ENCODE measurements at regions not wholly inside any gene's neighbourhood (a gene's known extent, or its start where the extent isn't known, plus 50 kb on each side); places are given as distances from the start of the nearest gene placed in this dataset.

DNA sequence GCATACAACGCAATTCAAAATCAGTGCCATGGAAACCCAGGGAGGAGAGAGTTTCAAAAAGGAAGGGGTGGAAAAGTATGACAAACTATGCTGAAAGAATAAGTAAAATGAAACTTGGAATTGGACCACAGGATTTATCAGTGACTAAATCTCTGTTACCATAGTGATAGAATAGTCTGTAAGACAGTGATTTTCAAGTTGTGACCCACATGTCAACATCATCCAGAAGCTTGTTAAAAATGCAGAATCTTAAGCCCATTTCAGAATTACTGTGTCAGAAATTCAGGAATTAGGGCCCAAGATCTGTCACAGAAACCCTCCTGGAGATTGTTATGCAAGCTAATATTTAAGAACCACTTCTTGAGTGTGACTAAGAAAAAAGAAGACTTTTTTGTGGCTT, 417.7 kb upstream of the JAG1 start:
- Histone ChIP-seq H4K20me1 (ENCODE audit: insufficient read depth) (no peaks in the 10 kb centered on the region), H3K9me2 (ENCODE audit: insufficient read depth, low read length) (no peaks in the 10 kb centered on the region), H3K9me3 (ENCODE audit: low read length) (no peaks in the 10 kb centered on the region), H3K4me3 (ENCODE audit: low read length) (no peak overlapping the region), H3K27me3 (ENCODE audit: insufficient read depth, low read depth, low read length) (no peaks in the 10 kb centered on the region), H3K79me2 (replicated peaks; ENCODE audit: insufficient read depth, low read length) (no peaks in the 10 kb centered on the region), H2AFZ (ENCODE audit: low read depth, low read length) (no peak overlapping the region), H3K4me2 (ENCODE audit: low read length) (no peak overlapping the region), H3K9ac (ENCODE audit: low read length) (no peak overlapping the region), H3K36me3 (ENCODE audit: insufficient read depth, low read length) (no peaks in the 10 kb centered on the region), H3F3A (ENCODE audit: insufficient read depth, low read length, poor library complexity, severe bottlenecking) (no peaks in the 10 kb centered on the region), H3K27ac (ENCODE audit: low read length) (no peak overlapping the region)
- TF ChIP-seq, protein P1, sequence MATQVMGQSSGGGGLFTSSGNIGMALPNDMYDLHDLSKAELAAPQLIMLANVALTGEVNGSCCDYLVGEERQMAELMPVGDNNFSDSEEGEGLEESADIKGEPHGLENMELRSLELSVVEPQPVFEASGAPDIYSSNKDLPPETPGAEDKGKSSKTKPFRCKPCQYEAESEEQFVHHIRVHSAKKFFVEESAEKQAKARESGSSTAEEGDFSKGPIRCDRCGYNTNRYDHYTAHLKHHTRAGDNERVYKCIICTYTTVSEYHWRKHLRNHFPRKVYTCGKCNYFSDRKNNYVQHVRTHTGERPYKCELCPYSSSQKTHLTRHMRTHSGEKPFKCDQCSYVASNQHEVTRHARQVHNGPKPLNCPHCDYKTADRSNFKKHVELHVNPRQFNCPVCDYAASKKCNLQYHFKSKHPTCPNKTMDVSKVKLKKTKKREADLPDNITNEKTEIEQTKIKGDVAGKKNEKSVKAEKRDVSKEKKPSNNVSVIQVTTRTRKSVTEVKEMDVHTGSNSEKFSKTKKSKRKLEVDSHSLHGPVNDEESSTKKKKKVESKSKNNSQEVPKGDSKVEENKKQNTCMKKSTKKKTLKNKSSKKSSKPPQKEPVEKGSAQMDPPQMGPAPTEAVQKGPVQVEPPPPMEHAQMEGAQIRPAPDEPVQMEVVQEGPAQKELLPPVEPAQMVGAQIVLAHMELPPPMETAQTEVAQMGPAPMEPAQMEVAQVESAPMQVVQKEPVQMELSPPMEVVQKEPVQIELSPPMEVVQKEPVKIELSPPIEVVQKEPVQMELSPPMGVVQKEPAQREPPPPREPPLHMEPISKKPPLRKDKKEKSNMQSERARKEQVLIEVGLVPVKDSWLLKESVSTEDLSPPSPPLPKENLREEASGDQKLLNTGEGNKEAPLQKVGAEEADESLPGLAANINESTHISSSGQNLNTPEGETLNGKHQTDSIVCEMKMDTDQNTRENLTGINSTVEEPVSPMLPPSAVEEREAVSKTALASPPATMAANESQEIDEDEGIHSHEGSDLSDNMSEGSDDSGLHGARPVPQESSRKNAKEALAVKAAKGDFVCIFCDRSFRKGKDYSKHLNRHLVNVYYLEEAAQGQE (IDR thresholded peaks at IDR 0.05; ENCODE audit: borderline replicate concordance), result no peak
- TF ChIP-seq TAF1 (IDR thresholded peaks at IDR 0.05; ENCODE audit: low read depth), result no peak
- TF ChIP-seq EP300 (conservative IDR thresholded peaks at IDR 0.05; ENCODE audit: poor library complexity, severe bottlenecking), result no peak
- TF ChIP-seq POLR2AphosphoS5 (IDR thresholded peaks at IDR 0.05), result no peak

- H3K4me3 ChIP-seq (ENCODE audit: low read length), result no peak overlapping the region
- H3K9me3 ChIP-seq (ENCODE audit: low read length), result no peaks in the 10 kb centered on the region
Measured at GRCh38 chr20:11092151-11092550, 418.4 kb upstream of the JAG1 start.

DNA sequence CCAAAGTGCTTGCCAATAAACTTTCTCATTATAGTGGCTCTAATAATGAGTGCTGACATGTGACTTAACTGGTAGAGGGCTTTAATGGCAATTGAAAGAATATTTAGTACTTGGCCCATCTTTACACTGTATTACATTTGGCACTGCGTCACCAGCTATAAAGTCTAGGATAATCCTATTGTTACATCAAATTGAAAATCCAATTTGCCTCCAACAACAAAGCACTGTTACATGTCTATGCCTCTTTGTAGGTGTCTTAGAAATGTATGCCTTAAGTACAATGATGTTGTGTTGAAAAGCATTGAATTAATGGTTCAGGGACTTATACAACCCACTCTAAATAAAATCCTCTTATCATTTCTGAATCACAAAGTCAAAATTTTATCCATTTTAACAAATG, 420.4 kb upstream of the JAG1 start:
- Histone ChIP-seq H3K79me2 (replicated peaks; ENCODE audit: insufficient read depth, low read length) (no peaks in the 10 kb centered on the region), H3K27me3 (ENCODE audit: insufficient read depth, low read depth, low read length) (no peaks in the 10 kb centered on the region), H4K20me1 (ENCODE audit: insufficient read depth) (no peaks in the 10 kb centered on the region), H3K9ac (ENCODE audit: low read length) (no peak overlapping the region), H3K9me2 (ENCODE audit: insufficient read depth, low read length) (no peaks in the 10 kb centered on the region), H3K9me3 (ENCODE audit: low read length) (no peaks in the 10 kb centered on the region), H3K27ac (ENCODE audit: low read length) (no peak overlapping the region), H3F3A (ENCODE audit: insufficient read depth, low read length, poor library complexity, severe bottlenecking) (no peaks in the 10 kb centered on the region), H3K4me3 (ENCODE audit: low read length) (no peak overlapping the region), H3K4me2 (ENCODE audit: low read length) (no peak overlapping the region), H2AFZ (ENCODE audit: low read depth, low read length) (no peak overlapping the region), H3K36me3 (ENCODE audit: insufficient read depth, low read length) (no peaks in the 10 kb centered on the region)
- TF ChIP-seq SMC3 (conservative IDR thresholded peaks at IDR 0.05; ENCODE audit: poor library complexity), result no peak
- no peak for TF ChIP-seq EZH2 (IDR thresholded peaks at IDR 0.05; ENCODE audit: borderline replicate concordance, insufficient read depth, low read length, poor library complexity, severe bottlenecking)
- TF ChIP-seq EP300 (conservative IDR thresholded peaks at IDR 0.05; ENCODE audit: poor library complexity, severe bottlenecking), result no peak
- TF ChIP-seq TAF1 (IDR thresholded peaks at IDR 0.05; ENCODE audit: low read depth), result no peak
- no peak for TF ChIP-seq MXI1 (conservative IDR thresholded peaks at IDR 0.05; ENCODE audit: poor library complexity, severe bottlenecking)
- TF ChIP-seq, protein P2, sequence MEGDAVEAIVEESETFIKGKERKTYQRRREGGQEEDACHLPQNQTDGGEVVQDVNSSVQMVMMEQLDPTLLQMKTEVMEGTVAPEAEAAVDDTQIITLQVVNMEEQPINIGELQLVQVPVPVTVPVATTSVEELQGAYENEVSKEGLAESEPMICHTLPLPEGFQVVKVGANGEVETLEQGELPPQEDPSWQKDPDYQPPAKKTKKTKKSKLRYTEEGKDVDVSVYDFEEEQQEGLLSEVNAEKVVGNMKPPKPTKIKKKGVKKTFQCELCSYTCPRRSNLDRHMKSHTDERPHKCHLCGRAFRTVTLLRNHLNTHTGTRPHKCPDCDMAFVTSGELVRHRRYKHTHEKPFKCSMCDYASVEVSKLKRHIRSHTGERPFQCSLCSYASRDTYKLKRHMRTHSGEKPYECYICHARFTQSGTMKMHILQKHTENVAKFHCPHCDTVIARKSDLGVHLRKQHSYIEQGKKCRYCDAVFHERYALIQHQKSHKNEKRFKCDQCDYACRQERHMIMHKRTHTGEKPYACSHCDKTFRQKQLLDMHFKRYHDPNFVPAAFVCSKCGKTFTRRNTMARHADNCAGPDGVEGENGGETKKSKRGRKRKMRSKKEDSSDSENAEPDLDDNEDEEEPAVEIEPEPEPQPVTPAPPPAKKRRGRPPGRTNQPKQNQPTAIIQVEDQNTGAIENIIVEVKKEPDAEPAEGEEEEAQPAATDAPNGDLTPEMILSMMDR (IDR thresholded peaks at IDR 0.05; ENCODE audit: poor library complexity, severe bottlenecking), result no peak
- TF ChIP-seq RAD21 (conservative IDR thresholded peaks at IDR 0.05), result no peak
- TF ChIP-seq POLR2AphosphoS5 (IDR thresholded peaks at IDR 0.05), result no peak
- TF ChIP-seq, protein P1 (IDR thresholded peaks at IDR 0.05; ENCODE audit: borderline replicate concordance), result no peak

More at GRCh38 chr20:11092151-11092550, 418.4 kb upstream of the JAG1 start:
- Histone ChIP-seq H3K4me2 (ENCODE audit: low read length) (no peak overlapping the region), H3K79me2 (replicated peaks; ENCODE audit: insufficient read depth, low read length) (no peaks in the 10 kb centered on the region), H2AFZ (ENCODE audit: low read depth, low read length) (no peak overlapping the region), H3K36me3 (ENCODE audit: insufficient read depth, low read length) (no peaks in the 10 kb centered on the region), H3K9ac (ENCODE audit: low read length) (no peak overlapping the region), H3K27ac (ENCODE audit: low read length) (no peak overlapping the region), H3K9me2 (ENCODE audit: insufficient read depth, low read length) (no peaks in the 10 kb centered on the region), H3F3A (ENCODE audit: insufficient read depth, low read length, poor library complexity, severe bottlenecking) (no peaks in the 10 kb centered on the region), H4K20me1 (ENCODE audit: insufficient read depth) (no peaks in the 10 kb centered on the region), H3K27me3 (ENCODE audit: insufficient read depth, low read depth, low read length) (no peaks in the 10 kb centered on the region)
- TF ChIP-seq TAF1 (IDR thresholded peaks at IDR 0.05; ENCODE audit: low read depth) (no peak), RAD21 (conservative IDR thresholded peaks at IDR 0.05) (no peak), POLR2AphosphoS5 (IDR thresholded peaks at IDR 0.05) (no peak), MXI1 (conservative IDR thresholded peaks at IDR 0.05; ENCODE audit: poor library complexity, severe bottlenecking) (no peak), SMC3 (conservative IDR thresholded peaks at IDR 0.05; ENCODE audit: poor library complexity) (no peak)
- TF ChIP-seq, protein P2 (IDR thresholded peaks at IDR 0.05; ENCODE audit: poor library complexity, severe bottlenecking), result no peak

All from neural cell (in vitro differentiated cells).